Tibial nerve (tissue), 4 donors: ENCODE measurements at regions not wholly inside any gene's neighbourhood (a gene's known extent, or its start where the extent isn't known, plus 50 kb on each side); places are given as distances from the start of the nearest gene placed in this dataset.

Experiments used
- DNase-seq, 2 donors: peaks; one replicate each; pipeline ENCODE4 v3.0.0-alpha.2; 2019; ENCODE audit warnings: low spot score in 2 of 2
- H3K27ac ChIP-seq, 4 donors: fragments of 200-600 bp; sonication (generic) in 3 of 4; one replicate each; pipeline ENCODE4 v1.5.1; 2017 to 2019; ENCODE audit warnings: mild to moderate bottlenecking in 1 of 4
- H3K27me3 ChIP-seq, 2 donors: fragments of 200-600 bp; sonication (generic) in 1 of 2; one replicate each; pipeline versions ENCODE4 v1.5.1 to v1.6.0; 2017 to 2019
- H3K36me3 ChIP-seq, 3 donors: fragments of 200-600 bp; sonication (generic); one replicate each; pipeline ENCODE4 v1.5.1; 2018 to 2019
- H3K4me1 ChIP-seq, 4 donors: fragments of 200-600 bp; sonication (generic) in 3 of 4; one replicate each; pipeline ENCODE4 v1.5.1; 2017 to 2019
- H3K4me3 ChIP-seq, 4 donors: fragments of 200-600 bp; sonication (generic) in 3 of 4; one replicate each; pipeline ENCODE4 v1.5.1; 2017 to 2019; ENCODE audit warnings: mild to moderate bottlenecking in 1 of 4, moderate library complexity in 1 of 4
- H3K9me3 ChIP-seq, 4 donors: fragments of 200-600 bp; sonication (generic) in 3 of 4; one replicate each; pipeline ENCODE4 v1.5.1; 2017 to 2019
- EP300 ChIP-seq, 2 donors: sonication (generic); formaldehyde crosslinking; IDR thresholded peaks; one replicate each; pipeline ENCODE4 v1.6.1; 2017; ENCODE audit warnings: antibody characterized with exemption in 2 of 2, mild to moderate bottlenecking in 1 of 2
- POLR2A ChIP-seq, 2 donors: fragments of 450-650 bp; IDR thresholded peaks; one replicate each; pipeline ENCODE4 v1.6.1; 2017; ENCODE audit warnings: antibody characterized with exemption in 2 of 2, mild to moderate bottlenecking in 2 of 2, moderate library complexity in 2 of 2
- WGBS, 2 donors: methylation state at CpG; one replicate each; pipeline ENCODE4 v1.1.5; 2018; 5-methylcytosine and 5-hydroxymethylcytosine counted together
- TF ChIP-seq, protein P1 (sequence below), 5 experiments: fragments of 200-600 bp in 3 of 5; fragments of 450-650 bp in 2 of 5; sonication (generic) in 3 of 5; IDR thresholded peaks; one replicate each; pipeline ENCODE4 v1.5.1; 2016 to 2019; ENCODE audit warnings: antibody characterized with exemption in 5 of 5, mild to moderate bottlenecking in 3 of 5, moderate library complexity in 2 of 5

DNA sequence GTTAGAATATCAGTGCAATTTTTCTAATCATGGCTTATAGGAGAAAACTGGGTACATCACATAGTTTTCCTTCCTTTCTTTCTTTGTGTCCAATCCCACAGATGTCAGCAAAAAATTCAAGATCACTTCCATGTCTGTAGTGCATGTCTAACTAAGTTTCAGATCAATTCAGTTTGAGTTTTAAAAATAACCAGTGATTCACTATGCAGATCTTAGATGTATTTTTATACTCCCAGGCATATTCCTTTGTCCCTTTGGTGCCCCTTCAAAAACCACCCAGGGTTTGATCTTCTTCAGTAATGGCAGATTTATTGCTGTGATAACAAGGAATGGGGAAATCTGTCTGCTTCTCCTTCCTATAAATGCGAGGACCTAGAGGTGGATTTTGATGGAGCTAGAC is 915.6 kb downstream of the METTL15 start:
- Histone ChIP-seq H3K27ac (no peak overlapping the region), H3K4me3 (no peak overlapping the region), H3K36me3 (no peaks in the 10 kb centered on the region), H3K27me3 (no peaks in the 10 kb centered on the region), H3K9me3 (peaks cover 0 to under 1% (median 0%) of the 10 kb centered on the region in 4 donors), H3K4me1 (no peaks in the 10 kb centered on the region)
- DNase-seq = no peak
- WGBS, 2 donors = 63 to 82% methylated on average over 1 of the region's 1 CpG
- TF ChIP-seq, protein P1, sequence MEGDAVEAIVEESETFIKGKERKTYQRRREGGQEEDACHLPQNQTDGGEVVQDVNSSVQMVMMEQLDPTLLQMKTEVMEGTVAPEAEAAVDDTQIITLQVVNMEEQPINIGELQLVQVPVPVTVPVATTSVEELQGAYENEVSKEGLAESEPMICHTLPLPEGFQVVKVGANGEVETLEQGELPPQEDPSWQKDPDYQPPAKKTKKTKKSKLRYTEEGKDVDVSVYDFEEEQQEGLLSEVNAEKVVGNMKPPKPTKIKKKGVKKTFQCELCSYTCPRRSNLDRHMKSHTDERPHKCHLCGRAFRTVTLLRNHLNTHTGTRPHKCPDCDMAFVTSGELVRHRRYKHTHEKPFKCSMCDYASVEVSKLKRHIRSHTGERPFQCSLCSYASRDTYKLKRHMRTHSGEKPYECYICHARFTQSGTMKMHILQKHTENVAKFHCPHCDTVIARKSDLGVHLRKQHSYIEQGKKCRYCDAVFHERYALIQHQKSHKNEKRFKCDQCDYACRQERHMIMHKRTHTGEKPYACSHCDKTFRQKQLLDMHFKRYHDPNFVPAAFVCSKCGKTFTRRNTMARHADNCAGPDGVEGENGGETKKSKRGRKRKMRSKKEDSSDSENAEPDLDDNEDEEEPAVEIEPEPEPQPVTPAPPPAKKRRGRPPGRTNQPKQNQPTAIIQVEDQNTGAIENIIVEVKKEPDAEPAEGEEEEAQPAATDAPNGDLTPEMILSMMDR (IDR thresholded peaks at IDR 0.05) = no peak
- TF ChIP-seq POLR2A (IDR thresholded peaks at IDR 0.05) (no peak), EP300 (IDR thresholded peaks at IDR 0.05) (no peak)

DNA sequence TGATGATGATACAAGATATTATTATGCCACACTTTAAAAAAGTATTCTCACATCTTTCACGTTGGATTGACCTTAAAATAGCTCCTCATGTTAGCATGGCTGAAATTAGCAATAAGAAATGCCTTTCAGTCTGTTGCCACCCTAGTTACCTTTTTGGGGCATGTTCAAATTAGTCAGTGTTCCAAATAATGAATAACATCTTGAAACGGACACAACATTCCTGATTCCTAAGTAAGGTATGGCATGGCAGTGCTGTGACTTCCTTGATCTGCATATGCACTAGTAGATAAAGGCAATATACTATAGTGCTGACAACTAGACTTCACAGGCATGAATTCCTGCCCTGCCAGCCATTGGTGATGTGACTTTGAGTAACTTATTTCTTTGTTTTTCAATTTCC is 914.5 kb downstream of the METTL15 start:
- TF ChIP-seq, protein P1 (IDR thresholded peaks at IDR 0.05) = no peak
- no peaks in the 10 kb centered on the region for H3K27me3 ChIP-seq
- no peaks in the 10 kb centered on the region for H3K4me1 ChIP-seq

DNA sequence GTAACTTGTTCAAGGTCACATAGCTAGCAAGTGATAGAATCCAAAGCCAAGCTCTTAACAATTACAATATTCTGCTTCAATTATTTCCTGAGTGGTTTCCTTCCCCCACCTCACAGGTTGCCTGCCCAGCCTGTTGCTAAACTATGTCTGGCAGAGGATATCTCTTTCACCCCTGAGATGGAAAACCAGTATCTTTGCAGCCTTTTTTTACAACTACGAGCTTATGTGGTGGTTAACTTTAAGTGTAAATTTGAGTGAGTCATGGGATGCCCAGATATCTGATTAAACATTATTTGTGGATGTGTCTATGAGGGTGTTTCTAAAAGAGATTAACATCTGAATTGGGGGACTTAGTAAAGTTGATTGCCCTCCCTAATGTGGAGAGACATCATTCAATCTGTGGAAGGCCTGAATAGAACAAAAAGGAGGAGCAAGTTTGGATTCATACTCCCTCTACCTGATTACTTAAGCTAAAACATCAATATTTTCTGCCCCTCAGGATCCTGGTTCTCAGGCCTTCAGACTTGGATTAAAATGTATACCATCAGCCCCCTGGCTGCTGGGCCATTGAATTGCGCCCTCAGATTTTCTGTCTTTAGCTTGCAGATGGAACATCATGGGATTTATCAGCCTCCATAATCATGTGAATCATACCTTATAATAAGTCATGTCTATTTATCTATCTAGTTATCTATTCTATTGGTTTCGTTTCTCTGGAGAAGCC is 911.9 kb downstream of the METTL15 start:
- Histone ChIP-seq H3K4me1 (no peaks in the 10 kb centered on the region), H3K27me3 (no peaks in the 10 kb centered on the region), H3K27ac (no peak overlapping the region), H3K9me3 (no peaks in the 10 kb centered on the region), H3K36me3 (no peaks in the 10 kb centered on the region), H3K4me3 (no peak overlapping the region)
- WGBS, 2 donors = 76 to 80% methylated on average over 3 of the region's 3 CpGs
- no peak for DNase-seq
- TF ChIP-seq, protein P1 (IDR thresholded peaks at IDR 0.05) = no peak
- TF ChIP-seq EP300 (IDR thresholded peaks at IDR 0.05) (no peak), POLR2A (IDR thresholded peaks at IDR 0.05) (no peak)

More for the DNA sequence above, 914.5 kb downstream of the METTL15 start:
- WGBS, 2 donors = 70 to 76% methylated on average over 2 of the region's 2 CpGs
- Histone ChIP-seq H3K36me3 (no peaks in the 10 kb centered on the region), H3K9me3 (no peaks in the 10 kb centered on the region), H3K4me3 (no peak overlapping the region), H3K27ac (no peak overlapping the region)
- DNase-seq = no peak

DNA sequence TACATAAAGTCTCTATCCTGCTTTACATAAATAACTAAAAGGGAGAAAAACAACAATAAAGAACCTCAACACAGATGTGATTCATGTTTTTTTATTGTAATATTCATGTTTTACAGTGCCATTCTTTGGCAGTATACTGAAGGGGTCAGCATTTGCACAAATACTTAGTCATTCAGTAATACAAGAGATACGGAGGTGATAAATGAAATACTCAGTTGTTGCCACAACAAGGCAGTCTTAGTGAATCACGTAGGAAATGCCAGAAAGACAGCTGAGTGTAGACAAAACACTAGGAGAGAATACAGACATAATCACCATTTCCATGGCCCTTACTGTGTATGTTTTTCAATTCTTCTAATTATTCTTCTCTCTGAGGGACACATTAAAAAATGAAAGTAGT is 910.4 kb downstream of the METTL15 start:
- Histone ChIP-seq H3K9me3 (no peaks in the 10 kb centered on the region), H3K36me3 (no peaks in the 10 kb centered on the region), H3K4me1 (no peaks in the 10 kb centered on the region), H3K27me3 (no peaks in the 10 kb centered on the region), H3K27ac (no peak overlapping the region), H3K4me3 (no peak overlapping the region)
- 14 to 17% methylated on average over 2 of the region's 2 CpGs for WGBS, 2 donors
- TF ChIP-seq, protein P1 (IDR thresholded peaks at IDR 0.05) = no peak
- no peak for TF ChIP-seq POLR2A (IDR thresholded peaks at IDR 0.05)
- no peak for TF ChIP-seq EP300 (IDR thresholded peaks at IDR 0.05)
- DNase-seq = no peak

DNA sequence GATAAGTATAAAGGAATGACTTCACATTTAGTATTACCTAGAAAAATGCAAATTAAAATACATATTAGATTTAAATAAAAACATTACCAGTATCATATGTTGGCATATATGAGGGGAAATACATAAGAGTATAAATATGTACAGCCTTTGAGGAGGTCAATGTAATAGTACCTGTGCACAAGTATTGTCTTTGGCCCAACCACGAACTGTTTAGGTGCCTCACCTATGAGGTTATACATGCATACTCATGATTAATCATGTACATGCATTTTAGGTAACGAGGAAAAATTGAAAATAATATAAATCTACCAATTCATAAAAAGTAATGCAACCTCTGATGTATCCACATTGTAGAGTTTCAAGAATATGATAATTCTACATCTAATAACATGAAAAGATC is 909.8 kb downstream of the METTL15 start:
- H3K4me3 ChIP-seq = no peak overlapping the region
- no peaks in the 10 kb centered on the region for H3K27me3 ChIP-seq
- no peak overlapping the region for H3K27ac ChIP-seq
- no peaks in the 10 kb centered on the region for H3K9me3 ChIP-seq
- no peaks in the 10 kb centered on the region for H3K36me3 ChIP-seq
- TF ChIP-seq POLR2A (IDR thresholded peaks at IDR 0.05) (no peak), EP300 (IDR thresholded peaks at IDR 0.05) (no peak)
- TF ChIP-seq, protein P1 (IDR thresholded peaks at IDR 0.05) = no peak
- DNase-seq = no peak
- WGBS, 2 donors = 87 to 91% methylated on average over 2 of the region's 2 CpGs
- no peaks in the 10 kb centered on the region for H3K4me1 ChIP-seq
